Neural progenitor cell (in vitro differentiated cells): ENCODE measurements at regions not wholly inside any gene's neighbourhood (a gene's known extent, or its start where the extent isn't known, plus 50 kb on each side); places are given as distances from the start of the nearest gene placed in this dataset.
"Not testable (repeated sequence)": the region's sequence is repeated elsewhere in the genome, so short reads cannot be mapped to it uniquely, and the experiment has no call there.

ENCODE experiments used
- EZH2 ChIP-seq: fragments of 200-600 bp; sonication (generic); IDR thresholded peaks from 2 replicates; pipeline ENCODE4 v1.6.1; 2017; ENCODE audit warnings: antibody characterized with exemption, mild to moderate bottlenecking, moderate library complexity
- TF ChIP-seq, protein P1 (sequence below): fragments of 200-600 bp; sonication (generic); IDR thresholded peaks from 2 replicates; pipeline ENCODE4 v1.5.1; 2017; ENCODE audit warnings: antibody characterized with exemption, mild to moderate bottlenecking

- TF ChIP-seq, protein P1, sequence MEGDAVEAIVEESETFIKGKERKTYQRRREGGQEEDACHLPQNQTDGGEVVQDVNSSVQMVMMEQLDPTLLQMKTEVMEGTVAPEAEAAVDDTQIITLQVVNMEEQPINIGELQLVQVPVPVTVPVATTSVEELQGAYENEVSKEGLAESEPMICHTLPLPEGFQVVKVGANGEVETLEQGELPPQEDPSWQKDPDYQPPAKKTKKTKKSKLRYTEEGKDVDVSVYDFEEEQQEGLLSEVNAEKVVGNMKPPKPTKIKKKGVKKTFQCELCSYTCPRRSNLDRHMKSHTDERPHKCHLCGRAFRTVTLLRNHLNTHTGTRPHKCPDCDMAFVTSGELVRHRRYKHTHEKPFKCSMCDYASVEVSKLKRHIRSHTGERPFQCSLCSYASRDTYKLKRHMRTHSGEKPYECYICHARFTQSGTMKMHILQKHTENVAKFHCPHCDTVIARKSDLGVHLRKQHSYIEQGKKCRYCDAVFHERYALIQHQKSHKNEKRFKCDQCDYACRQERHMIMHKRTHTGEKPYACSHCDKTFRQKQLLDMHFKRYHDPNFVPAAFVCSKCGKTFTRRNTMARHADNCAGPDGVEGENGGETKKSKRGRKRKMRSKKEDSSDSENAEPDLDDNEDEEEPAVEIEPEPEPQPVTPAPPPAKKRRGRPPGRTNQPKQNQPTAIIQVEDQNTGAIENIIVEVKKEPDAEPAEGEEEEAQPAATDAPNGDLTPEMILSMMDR: not testable (repeated sequence)
- not testable (repeated sequence) for TF ChIP-seq EZH2
Observed at GRCh38 chr2:131832917-131833316, 305.2 kb downstream of the CCDC74A start.
